Left renal cortex interstitium (tissue), 4 donors: ENCODE measurements at regions not wholly inside any gene's neighbourhood (a gene's known extent, or its start where the extent isn't known, plus 50 kb on each side); places are given as distances from the start of the nearest gene placed in this dataset.
A peak's percentile ranks its signal among the peaks of the same experiment; 100 is the strongest.
"Not testable (repeated sequence)": the region's sequence is repeated elsewhere in the genome, so short reads cannot be mapped to it uniquely, and the experiment has no call there.

Experiments
- DNase-seq, 4 donors: peaks; one replicate each; pipeline ENCODE4 v3.0.0-alpha.2; 2013; ENCODE audit warnings: low read depth in 4 of 4, low spot score in 2 of 4, missing footprints in 1 of 4

DNA sequence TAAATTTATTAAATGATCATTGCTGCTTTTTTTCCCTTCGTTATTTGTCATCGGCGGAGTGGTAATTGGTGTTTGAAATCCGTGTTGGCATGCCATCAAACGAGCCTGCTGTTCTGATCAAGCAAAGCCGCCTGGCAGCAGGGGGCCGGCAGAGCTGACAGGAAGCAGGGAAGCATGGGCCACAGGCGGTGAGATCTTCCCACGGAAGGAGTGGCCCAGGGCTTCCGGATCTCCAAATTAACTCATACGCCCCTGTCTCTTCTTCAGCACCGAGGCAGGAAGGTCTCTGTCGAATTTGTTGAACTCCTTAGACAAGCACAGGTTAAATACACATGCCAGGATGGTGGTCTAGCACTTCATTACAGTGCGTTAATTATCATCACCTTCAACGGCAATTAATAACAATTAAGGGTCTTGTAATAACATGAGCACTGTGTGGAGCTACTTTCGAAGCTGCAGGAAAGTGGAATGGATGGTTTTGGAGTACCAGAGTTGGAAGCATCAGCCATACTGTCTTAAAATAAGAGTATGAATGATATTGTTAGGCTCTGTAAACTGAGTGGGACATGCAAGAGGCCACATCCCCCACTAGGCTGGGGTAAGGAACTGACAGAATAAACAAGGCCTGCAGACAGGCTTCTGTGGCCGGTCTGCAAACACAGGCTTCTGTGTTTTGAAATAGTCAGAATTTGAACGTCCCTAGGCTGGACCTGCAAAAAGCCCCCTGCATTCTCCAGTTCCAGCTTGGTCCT lies 199.4 kb upstream of the DAB1 start:
- DNase-seq: peak in 1 of 4 donors; percentile 25

DNA sequence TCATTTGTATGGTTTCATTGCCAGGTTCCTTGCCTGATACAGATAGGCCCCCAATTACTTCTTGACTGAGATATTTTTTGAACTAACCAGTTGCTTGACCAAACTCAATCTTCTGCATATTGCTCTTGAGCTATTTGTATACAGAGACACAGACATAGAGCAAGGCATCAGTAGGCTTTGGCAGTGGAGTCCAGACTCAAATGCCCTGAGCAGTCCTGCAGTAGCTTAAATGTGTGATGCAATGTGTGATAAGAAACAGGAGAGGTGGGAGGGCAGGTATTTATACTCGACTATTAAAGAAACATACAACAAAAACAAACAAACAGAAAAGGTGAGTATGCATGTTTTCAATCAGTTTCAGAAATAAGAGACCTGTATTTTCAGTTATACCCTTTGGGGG lies 197.9 kb upstream of the DAB1 start:
- DNase-seq: no peak

DNA sequence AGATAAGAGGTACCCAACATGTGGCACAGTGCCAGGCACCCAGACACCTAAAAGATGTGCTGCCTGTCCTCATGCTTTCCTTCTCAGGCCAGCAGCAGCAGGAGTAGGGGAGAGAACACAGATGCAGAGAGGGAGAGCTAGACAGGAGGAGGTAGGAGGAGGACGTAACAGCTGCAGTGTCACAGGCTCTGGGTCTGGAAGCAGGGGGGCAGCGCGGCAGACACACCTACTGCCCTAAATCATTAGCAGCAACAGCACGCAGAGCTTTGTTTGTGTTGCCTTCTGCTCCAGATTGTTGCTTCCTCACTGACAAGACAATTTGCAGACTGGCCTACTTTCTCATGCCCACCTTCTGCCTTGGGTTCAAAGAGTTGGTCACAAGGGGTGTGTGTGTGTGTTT lies 196.7 kb upstream of the DAB1 start:
- DNase-seq: peak in 1 of 4 donors; percentile 36

DNA sequence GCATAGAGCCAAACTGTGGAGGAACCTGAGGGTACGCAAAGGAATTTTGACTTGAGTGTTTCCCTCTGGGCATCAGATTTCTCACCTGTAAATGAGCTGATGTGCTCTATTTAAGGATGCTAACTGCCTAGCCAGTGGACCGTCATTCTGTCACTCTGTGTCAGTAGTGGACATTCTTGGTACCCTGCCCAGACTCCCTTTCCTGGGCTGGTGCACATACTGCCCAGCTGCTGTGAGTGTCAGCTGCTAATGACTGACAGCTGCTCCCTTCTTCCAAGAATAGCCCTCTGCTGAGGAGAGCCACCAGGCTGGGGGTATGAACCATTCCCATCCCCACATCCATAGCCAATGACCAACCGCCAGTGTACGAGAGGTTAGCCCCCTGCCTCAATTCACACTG lies 193.1 kb upstream of the DAB1 start:
- DNase-seq: no peak

DNA sequence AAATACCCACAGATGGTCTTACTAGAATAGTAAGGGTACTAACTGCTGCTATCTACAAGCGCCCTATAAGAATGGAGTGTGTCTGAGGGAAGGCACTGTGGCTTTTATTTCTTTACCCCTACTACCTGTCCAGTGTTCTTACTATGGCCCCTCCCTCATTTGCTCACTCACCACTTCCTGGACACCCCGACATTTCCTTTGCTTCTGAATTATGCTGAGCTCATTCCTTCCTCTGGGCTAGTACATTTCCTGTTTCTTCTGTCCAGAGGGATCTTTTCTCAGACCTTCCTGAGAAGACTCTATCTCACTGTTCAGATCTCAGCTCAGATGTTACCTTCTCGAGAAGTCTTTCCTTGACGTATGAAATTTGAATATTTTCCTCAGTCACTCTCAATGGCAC lies 192.1 kb upstream of the DAB1 start:
- no peak for DNase-seq

DNA sequence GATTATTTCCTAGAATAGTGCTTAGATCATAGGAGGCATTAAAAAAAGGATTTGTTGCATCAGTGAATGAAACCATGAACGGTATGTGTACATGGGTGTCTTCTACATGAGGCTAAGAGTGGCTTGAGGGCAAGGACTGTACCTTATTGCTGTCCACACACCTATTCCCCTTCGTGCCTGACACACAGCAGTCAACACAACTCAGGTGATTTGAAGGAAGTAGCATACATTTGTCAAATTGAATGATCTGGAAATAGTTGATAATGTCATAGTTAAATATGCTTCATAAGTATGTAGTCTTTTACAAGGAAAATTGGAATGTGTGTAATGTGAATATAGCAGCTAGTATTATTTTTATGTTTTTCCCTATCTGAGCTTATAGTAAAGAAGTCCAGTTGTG lies 189.0 kb upstream of the DAB1 start:
- no peak for DNase-seq

DNA sequence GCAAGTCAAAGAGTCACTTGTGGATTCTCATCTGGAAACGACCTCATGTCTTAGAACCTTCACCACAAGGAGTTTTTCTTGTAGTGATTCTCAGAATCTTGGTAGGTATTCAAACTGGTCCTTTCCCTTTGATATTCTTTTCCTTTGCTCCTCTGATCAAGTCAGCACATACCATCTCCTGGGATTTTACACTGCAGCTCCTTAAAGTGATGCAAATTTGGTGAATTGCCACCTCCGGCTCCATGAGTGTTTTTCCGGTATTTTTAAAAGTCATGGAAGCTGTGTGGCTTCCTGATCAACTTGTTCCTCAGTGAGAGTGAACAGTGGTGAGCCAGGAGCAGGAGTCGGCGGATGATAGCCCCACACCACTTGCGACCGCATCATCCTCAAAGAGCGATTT lies 182.1 kb upstream of the DAB1 start:
- no peak for DNase-seq

DNA sequence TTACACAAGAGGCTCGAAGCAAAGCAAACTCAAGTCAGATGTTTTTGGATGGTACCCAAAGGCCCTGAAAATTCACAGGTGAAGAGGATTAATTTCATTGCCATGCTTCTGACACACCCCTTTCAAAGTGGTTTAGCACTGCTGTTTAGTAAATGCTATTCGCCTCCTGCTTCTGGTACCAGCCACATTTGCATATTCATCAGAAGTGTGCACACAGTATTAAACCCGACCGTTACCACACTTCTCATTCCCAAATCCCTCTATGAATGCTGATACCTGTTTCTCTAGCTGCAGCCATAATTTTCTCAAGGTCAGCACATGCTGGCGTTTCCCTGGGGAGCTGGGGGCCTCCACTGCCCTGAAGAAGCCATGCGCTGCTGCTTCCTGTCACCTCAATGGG lies 179.8 kb upstream of the DAB1 start:
- DNase-seq: no peak

DNA sequence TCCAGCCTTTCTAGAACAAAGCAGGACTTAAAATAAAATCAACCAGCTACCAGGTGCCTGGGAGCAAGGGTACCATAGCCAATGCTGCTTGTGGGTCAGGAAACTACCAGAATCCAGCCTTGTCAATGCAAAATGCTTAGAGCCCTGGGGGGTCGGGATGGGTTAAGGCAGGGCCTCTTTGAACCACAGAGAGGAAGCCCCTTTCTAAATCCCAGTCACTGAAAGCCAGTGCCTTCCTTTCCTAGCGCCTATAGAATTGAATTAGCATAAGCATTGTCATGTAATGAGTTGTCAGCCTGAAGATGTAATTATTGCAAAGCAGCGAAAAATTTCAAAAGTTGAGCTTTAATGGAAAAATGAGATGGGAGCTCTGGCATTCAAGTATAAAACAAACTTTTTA lies 176.6 kb upstream of the DAB1 start:
- no peak for DNase-seq

DNA sequence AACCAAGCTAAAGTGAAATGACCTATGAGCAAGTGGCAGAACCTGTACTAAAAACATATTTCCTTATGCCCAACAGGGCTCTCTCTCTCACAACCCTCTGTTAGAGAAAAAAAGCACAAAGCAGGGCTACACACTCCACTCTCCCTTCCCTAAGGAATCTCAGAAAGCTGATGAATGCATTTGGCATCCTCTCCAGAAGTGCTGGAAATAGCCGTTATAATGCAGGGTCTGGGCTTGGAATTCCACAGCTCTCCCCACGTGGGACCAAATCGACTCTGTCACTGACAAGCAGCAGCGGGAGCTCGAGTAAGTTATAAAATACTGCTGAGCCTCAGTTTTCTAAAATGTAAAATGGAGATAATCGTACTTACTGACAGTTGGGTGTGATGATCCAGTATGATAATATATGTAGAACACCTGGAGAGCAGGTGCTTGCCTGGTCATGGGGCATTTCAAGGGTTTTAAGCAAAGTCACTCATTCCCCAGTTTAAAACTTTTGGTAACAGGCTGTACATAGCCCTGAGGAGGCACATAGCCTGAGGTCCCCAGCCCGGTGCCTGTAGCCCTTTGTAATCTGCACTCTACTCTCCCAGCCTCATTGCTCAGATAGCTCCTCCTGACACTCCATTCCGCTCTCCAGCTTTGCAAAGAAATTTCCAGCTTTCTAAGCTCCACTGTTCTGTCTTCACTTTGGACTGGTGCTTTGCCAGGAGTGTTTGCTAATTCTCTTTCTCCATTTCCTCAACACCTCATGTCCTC lies 175.6 kb upstream of the DAB1 start:
- DNase-seq: peak in 2 of 4 donors; percentile 53 to 61

DNA sequence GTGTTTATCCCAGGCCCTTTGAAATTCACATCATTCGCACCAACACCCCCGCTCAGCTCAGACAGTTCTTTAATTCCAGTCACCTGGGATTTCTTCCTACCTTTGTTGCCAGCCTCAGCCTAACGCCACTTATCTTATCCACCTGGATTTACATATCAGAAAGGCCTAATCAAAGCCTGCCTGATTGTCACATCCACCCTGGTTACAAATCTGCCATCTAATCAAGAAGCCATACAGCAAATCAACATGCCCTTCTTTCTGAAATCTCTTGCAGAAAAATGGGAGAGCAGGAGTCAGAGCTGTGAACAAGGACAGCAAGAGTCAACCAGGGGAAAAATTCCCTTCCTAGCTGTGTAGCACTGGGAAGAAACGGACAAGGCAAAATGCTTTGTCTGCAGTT lies 173.2 kb upstream of the DAB1 start:
- no peak for DNase-seq

DNA sequence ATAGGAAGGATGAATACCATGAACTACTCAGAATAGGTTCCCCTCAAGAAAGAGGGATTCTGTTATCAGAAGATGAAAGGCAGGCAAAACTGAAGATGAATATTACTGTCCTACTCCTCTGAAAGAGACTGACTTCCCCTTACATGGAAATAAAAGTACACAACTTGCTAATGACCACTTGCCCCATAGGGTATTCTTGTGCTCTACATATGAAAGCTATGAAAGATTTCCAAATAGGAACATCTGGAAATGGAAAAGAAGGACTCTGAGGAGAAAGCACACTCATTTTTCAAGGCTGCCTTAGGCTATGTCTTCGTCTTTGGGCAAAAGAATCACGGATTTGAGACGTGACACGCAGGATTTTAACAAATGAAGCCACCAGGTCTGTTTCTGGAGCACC lies 170.1 kb upstream of the DAB1 start:
- DNase-seq: no peak

DNA sequence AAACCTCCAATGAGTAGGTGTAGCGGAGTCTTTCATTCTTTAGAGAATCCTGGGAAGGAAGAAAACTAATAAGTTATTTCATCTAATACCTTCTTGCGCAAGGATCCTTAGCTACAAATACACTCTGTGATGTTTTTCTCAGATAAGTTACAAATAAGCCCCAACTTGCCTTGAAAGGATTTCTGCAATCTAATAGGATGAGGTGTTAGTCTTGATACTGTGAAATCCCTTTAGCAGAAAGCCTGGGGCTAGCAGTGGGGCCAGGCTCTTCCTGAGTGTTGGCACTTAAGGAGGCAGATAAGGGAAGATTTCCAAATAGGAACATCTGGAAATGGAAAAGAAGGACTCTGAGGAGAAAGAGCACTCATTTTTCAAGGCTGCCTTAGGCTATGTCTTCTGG lies 168.0 kb upstream of the DAB1 start:
- DNase-seq: no peak

DNA sequence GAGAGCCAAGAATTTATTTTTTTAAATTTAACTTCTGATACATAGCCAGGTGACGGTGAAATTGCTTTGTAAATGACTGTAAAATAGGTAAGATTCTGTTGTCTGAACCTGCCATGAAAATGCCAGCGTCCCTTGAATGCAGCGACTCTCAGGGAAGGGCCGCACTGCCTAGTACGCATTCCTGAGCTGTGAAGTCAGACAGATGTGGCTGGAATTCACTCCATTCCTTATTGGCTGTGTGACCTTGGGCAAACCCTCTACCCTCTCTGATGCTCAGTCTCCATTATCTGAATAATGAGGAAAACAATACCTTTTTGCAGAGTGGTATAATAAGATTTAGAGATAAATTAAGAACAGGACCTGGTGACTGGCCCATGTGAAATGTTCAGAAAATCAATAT lies 167.1 kb upstream of the DAB1 start:
- no peak for DNase-seq

DNA sequence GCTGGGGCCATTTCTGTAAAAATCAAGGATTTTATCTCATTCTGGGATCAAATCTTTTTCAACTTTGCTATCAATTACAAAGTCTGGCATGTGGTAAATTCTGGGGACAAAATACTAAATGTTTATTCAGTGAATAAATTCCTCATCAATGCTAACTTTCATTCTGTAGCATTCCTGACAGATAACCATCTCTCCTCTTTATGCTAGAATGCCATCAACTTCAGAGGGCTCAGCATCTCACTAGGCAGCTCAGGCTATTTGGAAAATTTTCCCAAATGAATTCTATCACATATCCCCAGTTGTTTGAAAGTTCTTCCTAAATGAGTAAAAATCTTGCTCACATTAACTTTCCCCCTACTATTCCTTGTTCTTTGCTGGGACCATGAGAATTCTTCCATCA lies 163.0 kb upstream of the DAB1 start:
- DNase-seq: no peak

DNA sequence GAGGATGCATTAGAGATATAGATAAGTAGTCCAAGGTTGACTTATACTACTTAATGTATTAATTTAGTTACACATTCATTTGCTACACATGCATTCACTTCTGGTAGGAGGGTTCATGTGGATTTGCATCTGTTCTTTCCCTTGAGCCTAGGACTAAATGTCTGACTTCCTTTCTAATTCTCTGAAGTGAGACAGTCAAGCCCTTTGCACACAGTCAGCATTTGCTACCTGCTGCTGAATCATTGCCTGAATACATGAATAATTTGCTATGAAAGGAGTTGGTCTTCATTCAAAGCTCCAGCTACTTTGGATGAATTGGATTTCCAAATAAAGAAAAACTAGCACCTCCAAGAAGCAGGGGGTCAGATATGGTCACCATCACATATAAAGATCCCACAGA lies 154.8 kb upstream of the DAB1 start:
- no peak for DNase-seq

DNA sequence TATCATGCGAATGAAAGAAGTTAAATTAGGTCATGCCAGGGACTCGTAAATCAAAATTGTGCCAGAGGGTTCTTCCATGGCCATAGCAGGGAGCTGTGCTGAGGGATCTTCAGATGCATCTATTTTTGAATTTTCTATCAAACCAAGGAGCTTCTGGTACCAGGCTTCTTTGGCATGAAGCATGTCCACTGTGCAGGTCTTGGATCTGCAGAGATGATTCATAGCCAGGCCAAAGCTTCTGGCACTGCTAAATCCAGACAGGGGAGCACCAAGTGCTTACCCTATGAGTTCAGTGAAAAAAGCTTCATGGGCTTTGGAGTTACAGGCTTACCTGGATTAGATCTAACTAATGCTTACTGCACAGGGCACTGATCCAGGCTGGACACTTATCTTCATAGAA lies 154.2 kb upstream of the DAB1 start:
- no peak for DNase-seq

DNA sequence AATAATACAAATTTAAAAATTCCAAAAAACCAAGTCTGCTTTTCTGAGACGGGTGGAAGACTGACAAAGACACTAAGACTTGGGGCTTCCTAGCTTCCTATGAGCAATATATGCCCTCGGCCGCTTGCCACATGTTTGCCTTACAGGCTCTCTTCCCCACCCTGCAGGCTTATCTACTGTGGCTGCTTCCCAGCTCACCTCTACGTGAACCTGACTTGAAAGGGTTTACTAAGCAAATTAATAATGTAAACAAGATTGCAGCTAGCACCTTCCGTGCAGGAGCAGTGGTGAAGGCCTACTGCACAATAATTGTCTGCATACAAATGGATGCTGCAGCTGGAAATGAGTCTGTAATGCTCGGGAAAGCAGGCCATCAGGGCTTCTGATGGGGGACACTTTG lies 152.9 kb upstream of the DAB1 start:
- no peak for DNase-seq

DNA sequence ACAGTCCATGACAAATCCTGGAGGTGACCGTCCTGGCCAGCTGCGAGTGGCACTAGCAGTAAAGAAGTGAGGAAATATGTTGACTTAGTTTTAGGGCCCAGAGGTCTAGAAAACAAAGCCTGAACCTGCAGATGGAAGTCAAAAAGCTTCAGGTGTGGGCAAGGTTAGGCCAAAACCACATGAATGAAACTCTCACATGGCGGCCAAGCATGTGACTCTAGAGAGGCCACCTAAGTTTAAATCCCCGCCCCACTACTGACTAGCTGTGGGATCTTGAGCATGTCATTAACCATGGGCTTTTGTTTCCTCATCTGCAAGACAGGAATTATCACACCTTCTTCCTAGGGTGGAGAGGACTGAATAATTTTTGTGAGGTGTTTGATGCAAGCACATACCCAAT lies 148.2 kb upstream of the DAB1 start:
- DNase-seq: no peak

DNA sequence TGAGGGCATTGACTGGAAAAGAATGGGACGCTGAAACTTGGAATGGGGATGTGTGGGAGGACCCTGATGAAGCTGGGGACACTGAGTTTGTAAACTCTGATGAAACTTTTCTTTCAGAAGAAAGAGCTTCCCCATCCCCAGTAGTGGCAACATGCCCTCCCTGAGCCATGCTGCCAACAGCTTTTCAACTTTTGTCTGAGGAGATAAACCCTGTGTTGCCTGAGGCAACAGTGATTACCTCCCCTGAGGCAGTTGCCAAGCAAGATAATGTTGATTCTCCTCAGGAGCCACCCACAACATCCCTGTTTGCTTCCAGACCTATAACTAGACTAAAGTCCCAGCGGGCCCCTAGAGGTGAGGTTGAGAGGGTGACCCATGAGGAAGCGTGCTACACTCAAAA lies 134.2 kb upstream of the DAB1 start:
- not testable (repeated sequence) for DNase-seq

DNA sequence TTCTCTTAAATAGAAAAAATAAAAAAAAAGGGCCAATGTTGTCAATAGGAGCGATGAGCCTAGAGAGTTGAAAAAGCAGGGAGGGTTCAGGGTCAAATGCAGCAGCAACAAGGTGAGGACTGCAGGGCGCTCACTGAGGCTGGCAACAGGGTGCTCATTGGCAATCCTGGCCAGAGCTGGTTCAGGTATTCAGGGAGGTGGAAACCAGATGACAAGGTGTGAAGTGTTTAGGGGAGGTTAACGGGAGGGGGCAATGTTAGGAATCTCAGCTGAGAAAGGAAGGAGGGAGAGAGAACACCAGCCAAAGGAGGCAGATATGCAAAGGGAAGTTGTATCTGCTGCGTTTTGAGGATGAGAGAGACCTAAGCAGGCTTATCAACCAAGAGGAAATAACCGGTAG lies 129.8 kb upstream of the DAB1 start:
- DNase-seq: no peak

DNA sequence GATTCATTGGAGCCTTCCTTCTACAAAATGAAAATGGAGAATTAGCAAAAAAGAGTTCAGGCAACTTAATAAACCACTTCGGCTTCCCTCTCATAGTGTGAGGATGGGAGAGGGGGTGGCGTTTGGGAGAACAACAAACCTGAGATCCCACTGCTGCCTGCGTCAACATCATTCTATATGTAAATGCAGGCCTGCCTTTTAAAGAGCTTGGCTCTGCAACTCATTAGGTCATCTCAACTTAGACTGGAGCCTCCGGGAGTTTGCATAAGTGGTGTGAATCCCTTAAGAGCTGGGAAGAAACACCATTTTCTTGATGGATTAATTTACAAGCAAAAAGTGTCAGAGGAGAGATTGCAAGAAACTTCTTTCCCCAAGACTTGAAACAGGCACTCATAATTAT lies 127.6 kb upstream of the DAB1 start:
- no peak for DNase-seq
